ENCODE measurements at regions not wholly inside any gene's neighbourhood (a gene's known extent, or its start where the extent isn't known, plus 50 kb on each side); places are given as distances from the start of the nearest gene placed in this dataset.

DNA sequence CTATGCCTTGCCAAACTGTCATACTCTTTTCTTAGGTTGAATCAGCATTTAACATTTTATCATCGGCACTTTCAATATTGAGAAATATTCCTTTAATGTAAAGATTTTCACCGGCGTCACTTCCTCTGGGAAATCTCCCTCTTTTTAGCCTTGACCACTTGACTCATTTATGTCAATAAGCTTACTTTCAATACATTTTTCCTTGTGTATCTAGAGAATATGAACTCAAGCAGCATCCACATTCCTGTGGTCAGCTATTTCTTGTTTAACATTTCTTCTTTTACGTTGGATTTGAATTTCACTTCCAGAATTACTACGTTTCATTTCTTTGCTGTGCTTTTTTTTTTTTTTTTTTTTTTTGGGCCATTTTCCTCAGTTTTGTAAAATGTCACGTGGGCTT, 271.2 kb upstream of the HTR2A start:
- ChIA-PET CTCF (no interaction called here), POLR2A (no interaction called here)
- no peak for DNase-seq
- WGBS (ENCODE audit: insufficient coverage) = 80% methylated on average over 2 of the region's 6 CpGs
- H3K4me1 ChIP-seq (ENCODE audit: control extremely low read depth in 1 of 4, control insufficient read depth in 4 of 4, insufficient read depth in 4 of 4, low read length in 3 of 4) = no peaks in the 10 kb centered on the region
- no peaks in the 10 kb centered on the region for H3K27me3 ChIP-seq (replicated peaks in 2 of 5; ENCODE audit: control insufficient read depth in 4 of 5, insufficient read depth in 5 of 5, low read length in 4 of 5)
- H3K4me3 ChIP-seq (ENCODE audit: control insufficient read depth in 1 of 7, extremely low read depth in 1 of 7, insufficient read depth in 4 of 7, low read depth in 2 of 7, low read length in 6 of 7) = no peak overlapping the region
- no peaks in the 10 kb centered on the region for H3K36me3 ChIP-seq (ENCODE audit: control insufficient read depth in 4 of 4, insufficient read depth in 4 of 4, low read length in 3 of 4)
- H3K27ac ChIP-seq (ENCODE audit: insufficient read depth in 1 of 2, low read depth in 1 of 2, low read length in 2 of 2, poor library complexity in 1 of 2, severe bottlenecking in 2 of 2) = no peak overlapping the region
- no peaks in the 10 kb centered on the region for H3K9me3 ChIP-seq (ENCODE audit: control extremely low read depth in 1 of 5, control insufficient read depth in 4 of 5, insufficient read depth in 2 of 5, low read depth in 1 of 5, low read length in 4 of 5)

DNA sequence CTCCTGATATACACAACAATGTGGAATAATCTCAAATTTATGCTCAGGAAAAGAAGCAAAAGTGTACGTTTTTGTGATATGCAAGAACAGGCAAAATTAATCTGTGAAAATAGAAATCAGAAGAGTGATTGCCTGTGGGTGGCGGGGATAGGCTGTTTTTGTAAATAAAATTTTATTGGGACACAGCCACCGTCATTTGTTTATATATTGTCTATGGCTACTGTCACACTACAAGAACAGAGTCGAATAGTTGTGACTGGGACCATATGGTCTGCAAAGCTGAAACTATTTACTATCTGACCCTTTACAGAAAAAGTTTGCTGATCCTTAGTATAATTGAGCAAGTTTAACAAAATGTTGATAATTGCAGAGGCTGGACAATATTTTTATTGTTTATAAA, 269.5 kb upstream of the HTR2A start:
- Histone ChIP-seq H3K9me3 (ENCODE audit: control extremely low read depth in 1 of 5, control insufficient read depth in 4 of 5, insufficient read depth in 2 of 5, low read depth in 1 of 5, low read length in 4 of 5) (no peaks in the 10 kb centered on the region), H3K4me3 (ENCODE audit: control insufficient read depth in 1 of 7, extremely low read depth in 1 of 7, insufficient read depth in 4 of 7, low read depth in 2 of 7, low read length in 6 of 7) (no peak overlapping the region), H3K27ac (ENCODE audit: insufficient read depth in 1 of 2, low read depth in 1 of 2, low read length in 2 of 2, poor library complexity in 1 of 2, severe bottlenecking in 2 of 2) (no peak overlapping the region), H3K27me3 (replicated peaks in 2 of 5; ENCODE audit: control insufficient read depth in 4 of 5, insufficient read depth in 5 of 5, low read length in 4 of 5) (no peaks in the 10 kb centered on the region), H3K36me3 (ENCODE audit: control insufficient read depth in 4 of 4, insufficient read depth in 4 of 4, low read length in 3 of 4) (no peaks in the 10 kb centered on the region), H3K4me1 (ENCODE audit: control extremely low read depth in 1 of 4, control insufficient read depth in 4 of 4, insufficient read depth in 4 of 4, low read length in 3 of 4) (no peaks in the 10 kb centered on the region)
- ChIA-PET CTCF (no interaction called here), POLR2A (no interaction called here)
- no peak for DNase-seq
- 100% methylated on average over 1 of the region's 4 CpGs for WGBS (ENCODE audit: insufficient coverage)

- no peak overlapping the region for H3K27ac ChIP-seq (ENCODE audit: insufficient read depth in 1 of 2, low read depth in 1 of 2, low read length in 2 of 2, poor library complexity in 1 of 2, severe bottlenecking in 2 of 2)
- no peaks in the 10 kb centered on the region for H3K36me3 ChIP-seq (ENCODE audit: control insufficient read depth in 4 of 4, insufficient read depth in 4 of 4, low read length in 3 of 4)
- CTCF ChIA-PET = no interaction called here
- DNase-seq = no peak
- POLR2A ChIA-PET = no interaction called here
- H3K4me1 ChIP-seq (ENCODE audit: control extremely low read depth in 1 of 4, control insufficient read depth in 4 of 4, insufficient read depth in 4 of 4, low read length in 3 of 4) = no peaks in the 10 kb centered on the region
- 98% methylated on average over 11 of the region's 11 CpGs for WGBS (ENCODE audit: insufficient coverage)
- peaks cover 0 to 3% (median 0%) of the 10 kb centered on the region in 5 experiments for H3K9me3 ChIP-seq (ENCODE audit: control extremely low read depth in 1 of 5, control insufficient read depth in 4 of 5, insufficient read depth in 2 of 5, low read depth in 1 of 5, low read length in 4 of 5)
- no peak overlapping the region for H3K4me3 ChIP-seq (ENCODE audit: control insufficient read depth in 1 of 7, extremely low read depth in 1 of 7, insufficient read depth in 4 of 7, low read depth in 2 of 7, low read length in 6 of 7)
- no peaks in the 10 kb centered on the region for H3K27me3 ChIP-seq (replicated peaks in 2 of 5; ENCODE audit: control insufficient read depth in 4 of 5, insufficient read depth in 5 of 5, low read length in 4 of 5)
Measured at GRCh38 chr13:47159853-47160550, 263.1 kb upstream of the HTR2A start.

- DNase-seq = peak in 1 of 3 donors; percentile 4
- no peak overlapping the region for H3K27ac ChIP-seq (ENCODE audit: insufficient read depth in 1 of 2, low read depth in 1 of 2, low read length in 2 of 2, poor library complexity in 1 of 2, severe bottlenecking in 2 of 2)
- CTCF ChIA-PET = no interaction called here
- H3K27me3 ChIP-seq (replicated peaks in 2 of 5; ENCODE audit: control insufficient read depth in 4 of 5, insufficient read depth in 5 of 5, low read length in 4 of 5) = no peaks in the 10 kb centered on the region
- no CpG with 5 or more reads among the region's 2 CpGs for WGBS (ENCODE audit: insufficient coverage)
- peaks cover 0 to 3% (median 0%) of the 10 kb centered on the region in 5 experiments for H3K9me3 ChIP-seq (ENCODE audit: control extremely low read depth in 1 of 5, control insufficient read depth in 4 of 5, insufficient read depth in 2 of 5, low read depth in 1 of 5, low read length in 4 of 5)
- H3K36me3 ChIP-seq (ENCODE audit: control insufficient read depth in 4 of 4, insufficient read depth in 4 of 4, low read length in 3 of 4) = no peaks in the 10 kb centered on the region
- H3K4me1 ChIP-seq (ENCODE audit: control extremely low read depth in 1 of 4, control insufficient read depth in 4 of 4, insufficient read depth in 4 of 4, low read length in 3 of 4) = no peaks in the 10 kb centered on the region
- POLR2A ChIA-PET = no interaction called here
- H3K4me3 ChIP-seq (ENCODE audit: control insufficient read depth in 1 of 7, extremely low read depth in 1 of 7, insufficient read depth in 4 of 7, low read depth in 2 of 7, low read length in 6 of 7) = no peak overlapping the region
Measured at GRCh38 chr13:47158593-47158992, 261.7 kb upstream of the HTR2A start.

DNA sequence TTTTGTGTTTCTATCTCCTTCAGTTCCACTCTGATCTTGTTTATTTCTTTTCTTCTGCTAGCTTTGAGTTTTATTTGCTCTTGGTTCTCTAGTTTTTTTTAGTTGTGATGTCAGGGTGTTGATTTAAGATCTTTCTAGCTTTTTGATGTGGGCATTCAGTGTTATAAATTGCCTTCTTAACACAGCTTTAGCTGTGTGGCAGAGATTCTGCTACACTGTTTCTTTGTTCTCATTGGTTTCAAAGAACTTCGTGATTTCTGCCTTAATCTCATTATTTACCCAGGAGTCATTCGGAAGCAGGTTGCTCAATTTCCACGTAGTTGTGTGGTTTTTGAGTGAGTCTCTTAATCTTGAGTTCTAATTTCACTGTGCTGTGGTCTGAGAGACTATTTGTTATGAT, 251.7 kb upstream of the HTR2A start:
- H3K9me3 ChIP-seq (ENCODE audit: control extremely low read depth in 1 of 5, control insufficient read depth in 4 of 5, insufficient read depth in 2 of 5, low read depth in 1 of 5, low read length in 4 of 5) = peaks cover 0 to 2% (median 0%) of the 10 kb centered on the region in 5 experiments
- H3K4me1 ChIP-seq (ENCODE audit: control extremely low read depth in 1 of 4, control insufficient read depth in 4 of 4, insufficient read depth in 4 of 4, low read length in 3 of 4) = no peaks in the 10 kb centered on the region
- ChIA-PET POLR2A (no interaction called here), CTCF (no interaction called here)
- H3K27me3 ChIP-seq (replicated peaks in 2 of 5; ENCODE audit: control insufficient read depth in 4 of 5, insufficient read depth in 5 of 5, low read length in 4 of 5) = no peaks in the 10 kb centered on the region
- DNase-seq = no peak
- H3K36me3 ChIP-seq (ENCODE audit: control insufficient read depth in 4 of 4, insufficient read depth in 4 of 4, low read length in 3 of 4) = no peaks in the 10 kb centered on the region
- H3K4me3 ChIP-seq (ENCODE audit: control insufficient read depth in 1 of 7, extremely low read depth in 1 of 7, insufficient read depth in 4 of 7, low read depth in 2 of 7, low read length in 6 of 7) = no peak overlapping the region
- no peak overlapping the region for H3K27ac ChIP-seq (ENCODE audit: insufficient read depth in 1 of 2, low read depth in 1 of 2, low read length in 2 of 2, poor library complexity in 1 of 2, severe bottlenecking in 2 of 2)
- WGBS (ENCODE audit: insufficient coverage) = 100% methylated on average over 2 of the region's 3 CpGs

DNA sequence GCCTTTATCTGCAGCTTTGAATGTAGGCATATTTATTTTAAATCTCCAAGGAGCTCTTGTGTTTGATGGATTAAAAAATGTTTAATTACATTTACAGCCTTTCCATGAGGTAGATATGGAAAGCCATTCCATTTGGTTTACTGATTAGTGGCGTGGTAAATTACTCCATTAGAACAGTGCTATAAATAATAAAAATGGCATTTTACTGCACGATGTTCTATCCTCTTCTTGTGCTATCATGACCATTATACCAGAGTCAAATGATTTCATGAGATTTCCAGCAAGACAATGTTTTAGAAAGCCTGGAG, 250.9 kb upstream of the HTR2A start:
- Histone ChIP-seq H3K27me3 (replicated peaks in 2 of 5; ENCODE audit: control insufficient read depth in 4 of 5, insufficient read depth in 5 of 5, low read length in 4 of 5) (no peaks in the 10 kb centered on the region), H3K27ac (ENCODE audit: insufficient read depth in 1 of 2, low read depth in 1 of 2, low read length in 2 of 2, poor library complexity in 1 of 2, severe bottlenecking in 2 of 2) (no peak overlapping the region), H3K4me1 (ENCODE audit: control extremely low read depth in 1 of 4, control insufficient read depth in 4 of 4, insufficient read depth in 4 of 4, low read length in 3 of 4) (no peaks in the 10 kb centered on the region), H3K4me3 (ENCODE audit: control insufficient read depth in 1 of 7, extremely low read depth in 1 of 7, insufficient read depth in 4 of 7, low read depth in 2 of 7, low read length in 6 of 7) (no peak overlapping the region), H3K36me3 (ENCODE audit: control insufficient read depth in 4 of 4, insufficient read depth in 4 of 4, low read length in 3 of 4) (no peaks in the 10 kb centered on the region), H3K9me3 (ENCODE audit: control extremely low read depth in 1 of 5, control insufficient read depth in 4 of 5, insufficient read depth in 2 of 5, low read depth in 1 of 5, low read length in 4 of 5) (peaks cover 0 to 2% (median 0%) of the 10 kb centered on the region in 5 experiments)
- ChIA-PET POLR2A (no interaction called here), CTCF (no interaction called here)
- DNase-seq = no peak
- 100% methylated on average over 1 of the region's 2 CpGs for WGBS (ENCODE audit: insufficient coverage)

DNA sequence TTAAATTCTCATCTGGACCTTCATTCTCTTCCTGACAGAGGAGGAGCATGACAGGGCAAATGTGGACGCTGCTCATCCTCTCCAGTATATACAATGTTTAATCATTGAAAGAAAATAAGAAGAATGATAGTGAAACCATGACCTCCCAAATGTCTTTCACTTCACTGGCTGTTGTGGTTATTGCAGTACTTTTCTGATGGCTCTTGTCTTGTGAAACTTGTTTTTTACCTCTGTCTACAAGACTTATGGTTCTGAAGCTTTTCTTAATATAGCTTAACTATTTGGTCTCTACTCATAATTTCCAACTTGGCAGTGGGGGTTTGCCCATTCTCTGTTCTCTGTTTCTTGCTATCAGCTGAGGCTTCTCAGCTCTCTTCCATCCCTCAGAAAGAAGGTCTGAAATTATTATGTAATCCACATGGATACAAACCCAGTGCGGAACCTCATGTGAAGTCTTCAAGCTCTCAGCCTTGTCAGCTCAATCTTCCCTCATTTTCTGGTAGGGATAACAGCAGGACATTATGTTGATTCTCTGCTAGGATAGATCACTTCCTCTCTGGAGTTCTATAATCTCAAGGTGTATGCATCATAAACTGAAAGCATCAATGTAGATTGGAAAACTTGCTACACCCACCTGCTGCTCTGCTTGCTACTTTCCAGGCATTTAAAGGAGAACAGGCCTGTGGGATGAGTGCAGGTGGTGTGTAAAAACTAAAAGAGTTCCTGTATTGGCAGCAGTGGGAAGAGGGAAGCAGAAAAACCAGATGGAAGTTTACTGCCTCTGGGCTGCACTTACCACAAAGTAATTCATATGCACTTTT, 250.3 kb upstream of the HTR2A start:
- no peaks in the 10 kb centered on the region for H3K36me3 ChIP-seq (ENCODE audit: control insufficient read depth in 4 of 4, insufficient read depth in 4 of 4, low read length in 3 of 4)
- H3K27ac ChIP-seq (ENCODE audit: insufficient read depth in 1 of 2, low read depth in 1 of 2, low read length in 2 of 2, poor library complexity in 1 of 2, severe bottlenecking in 2 of 2) = no peak overlapping the region
- no peak for DNase-seq
- ChIA-PET CTCF (interaction anchor here (0.6 kb wide), 1 partner anchor 33 kb away, joined by 3 read pairs; no protein-coding TSS in a partner anchor), POLR2A (no interaction called here)
- peaks cover 0 to 2% (median 0%) of the 10 kb centered on the region in 5 experiments for H3K9me3 ChIP-seq (ENCODE audit: control extremely low read depth in 1 of 5, control insufficient read depth in 4 of 5, insufficient read depth in 2 of 5, low read depth in 1 of 5, low read length in 4 of 5)
- WGBS (ENCODE audit: insufficient coverage) = 67% methylated on average over 1 of the region's 2 CpGs
- H3K4me3 ChIP-seq (ENCODE audit: control insufficient read depth in 1 of 7, extremely low read depth in 1 of 7, insufficient read depth in 4 of 7, low read depth in 2 of 7, low read length in 6 of 7) = no peak overlapping the region
- no peaks in the 10 kb centered on the region for H3K27me3 ChIP-seq (replicated peaks in 2 of 5; ENCODE audit: control insufficient read depth in 4 of 5, insufficient read depth in 5 of 5, low read length in 4 of 5)
- H3K4me1 ChIP-seq (ENCODE audit: control extremely low read depth in 1 of 4, control insufficient read depth in 4 of 4, insufficient read depth in 4 of 4, low read length in 3 of 4) = no peaks in the 10 kb centered on the region

Measured in common myeloid progenitor, CD34-positive (primary cell).